ENCODE measurements at regions not wholly inside any gene's neighbourhood (a gene's known extent, or its start where the extent isn't known, plus 50 kb on each side); places are given as distances from the start of the nearest gene placed in this dataset.

DNA sequence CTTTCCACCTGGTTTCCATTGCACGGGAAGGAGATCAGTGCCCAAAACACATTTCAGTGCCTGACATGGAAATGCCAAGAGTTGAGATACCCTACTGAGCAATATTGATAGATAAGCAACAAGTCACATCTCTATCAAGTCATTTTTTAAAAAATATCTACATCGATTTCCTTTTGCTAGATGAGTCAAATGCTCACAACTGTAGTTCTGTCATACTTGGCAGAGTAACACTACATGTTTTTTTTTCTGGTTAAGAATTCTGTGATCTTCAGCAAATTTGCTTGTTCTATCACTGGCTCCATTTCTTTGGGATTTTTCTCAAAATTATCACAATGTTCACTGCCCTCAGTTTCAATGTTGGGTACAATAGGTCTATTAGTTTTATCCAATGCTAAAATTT is 145.4 kb downstream of the ZC3H11B start:
- no peak for DNase-seq

DNA sequence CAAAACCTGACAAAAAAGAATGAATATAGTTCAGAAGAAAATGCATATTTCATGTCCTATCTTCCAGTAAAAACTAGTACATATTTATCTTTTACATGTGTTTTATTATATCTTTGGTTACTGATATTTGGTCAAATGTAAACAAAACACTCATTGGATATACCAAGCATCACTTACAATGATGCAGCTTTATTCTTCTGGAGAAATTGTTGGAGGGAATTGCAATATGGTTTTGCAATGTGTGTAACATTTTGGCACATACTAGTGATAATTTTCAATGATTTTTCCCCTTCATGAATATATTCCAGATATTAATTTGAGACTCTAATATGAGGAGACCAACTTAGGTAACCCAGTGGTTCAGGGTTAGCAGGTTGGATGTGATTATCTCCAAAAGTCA is 146.1 kb downstream of the ZC3H11B start:
- no peak for DNase-seq

DNA sequence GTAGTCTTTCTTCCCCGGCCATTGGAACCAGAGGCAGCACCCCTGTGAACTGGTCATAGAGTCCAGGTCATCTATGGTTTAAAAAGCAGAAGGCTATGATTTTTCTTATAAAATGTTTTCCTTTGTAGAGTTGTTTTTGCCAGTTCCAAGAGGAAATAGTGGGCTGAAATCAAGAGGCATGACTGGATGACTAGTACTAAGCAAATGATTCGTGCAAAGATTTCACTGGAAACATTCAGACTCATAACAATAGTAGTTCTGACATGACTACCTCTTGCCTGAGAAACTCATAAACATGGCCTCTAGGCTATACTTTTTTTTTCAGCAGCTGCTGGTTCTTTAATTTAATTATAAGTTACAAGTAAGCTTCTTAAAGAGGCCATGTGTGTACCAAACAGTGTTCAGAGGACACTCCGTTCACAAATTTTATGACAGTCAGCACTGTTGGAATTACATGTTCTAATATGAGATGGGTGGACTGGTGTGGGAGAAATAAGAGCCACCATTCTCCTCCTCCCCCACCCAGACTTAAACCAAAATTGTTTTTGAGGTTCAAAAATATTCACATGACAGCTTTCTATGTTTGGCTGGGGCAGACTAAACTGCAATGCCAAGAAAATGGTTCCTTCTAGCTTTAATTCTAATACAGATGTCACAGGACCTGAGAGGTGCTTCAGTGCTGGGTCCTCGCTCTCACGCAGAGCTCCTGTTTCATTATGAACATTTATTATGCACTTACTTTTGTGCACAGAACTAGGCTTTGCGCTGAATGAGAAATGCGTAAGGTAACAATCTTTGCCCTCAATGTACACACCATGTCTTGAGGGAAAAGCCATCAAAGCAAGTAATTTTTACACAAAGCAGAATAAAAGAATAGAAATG is 147.5 kb downstream of the ZC3H11B start:
- no peak for DNase-seq

DNA sequence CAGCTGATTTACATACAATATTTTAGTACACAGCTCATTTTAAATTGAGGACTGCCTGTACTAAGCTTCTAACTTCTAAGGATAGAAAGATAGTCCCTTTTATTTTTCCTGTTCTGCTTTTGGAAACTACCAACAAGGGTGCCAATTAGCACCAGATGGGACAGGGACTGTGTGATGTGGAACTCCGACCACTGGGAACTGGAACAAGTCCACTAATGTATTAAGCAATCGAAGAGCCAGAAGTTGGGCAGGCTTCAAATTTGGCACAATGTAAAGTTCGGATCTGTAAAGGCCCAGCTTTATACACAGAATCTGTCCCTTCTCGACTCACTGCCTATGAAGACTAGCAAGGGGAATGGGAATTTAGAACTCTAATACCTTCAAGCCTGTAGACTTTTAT is 149.3 kb downstream of the ZC3H11B start:
- no peak for DNase-seq

DNA sequence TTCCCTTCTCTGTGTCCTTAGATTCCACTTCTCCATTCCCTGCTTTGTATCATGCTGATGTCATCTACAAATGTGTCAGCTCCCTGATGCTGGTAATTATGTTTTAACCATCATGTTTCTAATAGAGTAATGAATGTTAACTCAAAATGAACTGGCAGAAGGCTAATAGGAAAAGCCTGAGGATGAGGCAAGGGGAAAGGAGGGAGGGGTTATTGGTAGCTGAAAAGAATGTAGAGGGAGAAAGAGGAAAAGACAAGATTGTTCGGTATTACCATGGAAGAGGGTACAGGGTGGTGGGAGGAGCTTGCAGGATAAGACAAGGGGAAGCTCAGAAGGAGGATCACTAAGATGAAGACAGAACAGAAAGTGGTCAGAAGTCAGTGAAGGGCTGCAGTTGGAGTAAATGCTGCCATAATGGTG is 150.9 kb downstream of the ZC3H11B start:
- DNase-seq = no peak

DNA sequence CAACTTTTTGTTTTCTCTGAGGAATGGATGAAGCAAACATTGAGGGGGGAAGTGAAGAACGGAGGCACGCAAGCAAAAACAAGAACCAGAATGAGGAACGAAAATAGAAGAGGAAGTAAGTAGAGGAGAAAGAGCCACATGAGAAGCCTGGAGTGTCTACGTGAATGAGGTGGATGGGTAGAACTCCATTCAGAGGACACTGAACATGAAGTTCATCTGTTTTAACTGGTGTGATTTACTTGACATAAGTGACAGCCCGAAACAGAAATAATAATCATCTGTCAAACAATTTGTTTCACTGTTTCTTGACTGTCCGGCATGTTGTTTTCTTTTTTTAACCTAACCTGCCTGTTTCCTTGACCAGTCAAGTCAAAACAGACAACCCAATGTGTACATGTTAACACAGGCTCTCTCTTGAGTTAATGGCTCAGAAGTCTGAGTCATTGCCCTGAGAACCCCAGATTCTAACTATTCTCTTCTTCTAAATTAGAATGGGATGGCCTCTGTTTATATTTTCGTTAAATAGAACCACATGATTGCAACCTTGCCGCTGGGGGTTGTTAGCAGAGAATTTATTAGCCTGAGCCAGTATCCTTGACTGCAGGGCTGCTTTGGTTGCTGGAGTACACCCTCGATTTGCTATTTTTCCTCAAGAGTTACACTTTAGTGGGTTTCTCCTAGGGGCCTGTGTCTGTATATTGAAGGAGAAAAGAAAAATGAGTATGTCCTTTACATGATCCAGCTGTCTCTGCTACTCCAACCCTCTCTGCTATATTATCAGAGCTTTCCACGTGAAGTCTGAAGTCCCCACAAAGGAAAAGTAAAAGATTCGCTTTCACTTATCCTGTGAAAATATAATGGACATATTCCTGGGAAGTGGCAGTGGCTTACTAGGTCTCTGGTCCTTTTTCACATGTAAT is 151.7 kb downstream of the ZC3H11B start:
- no peak for DNase-seq

DNA sequence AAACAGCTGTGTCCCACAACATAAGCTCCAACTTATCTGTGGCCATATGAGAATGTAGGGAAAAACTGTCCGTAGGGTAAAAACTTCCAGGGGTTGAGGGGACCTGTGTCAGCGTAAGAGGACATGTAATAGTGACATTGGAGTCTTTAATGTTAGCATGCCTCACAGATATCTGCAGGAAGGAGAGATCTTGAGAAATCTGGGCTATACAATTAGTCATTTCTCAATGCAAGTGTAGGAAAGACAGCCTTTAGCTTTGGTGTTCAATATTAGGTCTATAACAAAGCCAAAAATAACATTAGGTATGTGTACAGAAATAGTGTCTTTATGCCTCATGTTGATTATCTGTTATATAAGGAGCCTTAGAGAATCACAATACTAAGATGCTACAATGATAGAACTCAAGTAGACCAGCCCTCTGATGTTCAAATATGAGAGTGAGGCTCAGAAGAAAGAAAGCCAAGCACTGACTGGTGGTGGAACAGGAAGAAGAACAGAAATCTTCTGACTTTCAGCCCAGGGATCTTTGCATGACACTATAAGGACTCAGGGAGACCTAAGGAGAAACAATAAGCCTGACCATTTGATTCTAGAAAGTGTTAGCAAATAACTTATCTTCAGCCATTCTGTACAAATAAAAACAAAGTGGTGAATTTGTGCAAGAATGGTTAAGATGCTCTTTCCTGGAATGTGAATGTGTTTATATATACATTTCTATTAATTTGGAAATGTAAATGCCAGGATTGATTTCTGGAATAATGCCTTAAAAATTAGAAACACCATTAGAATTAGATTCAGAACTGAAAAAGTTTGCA is 152.6 kb downstream of the ZC3H11B start:
- no peak for DNase-seq

DNA sequence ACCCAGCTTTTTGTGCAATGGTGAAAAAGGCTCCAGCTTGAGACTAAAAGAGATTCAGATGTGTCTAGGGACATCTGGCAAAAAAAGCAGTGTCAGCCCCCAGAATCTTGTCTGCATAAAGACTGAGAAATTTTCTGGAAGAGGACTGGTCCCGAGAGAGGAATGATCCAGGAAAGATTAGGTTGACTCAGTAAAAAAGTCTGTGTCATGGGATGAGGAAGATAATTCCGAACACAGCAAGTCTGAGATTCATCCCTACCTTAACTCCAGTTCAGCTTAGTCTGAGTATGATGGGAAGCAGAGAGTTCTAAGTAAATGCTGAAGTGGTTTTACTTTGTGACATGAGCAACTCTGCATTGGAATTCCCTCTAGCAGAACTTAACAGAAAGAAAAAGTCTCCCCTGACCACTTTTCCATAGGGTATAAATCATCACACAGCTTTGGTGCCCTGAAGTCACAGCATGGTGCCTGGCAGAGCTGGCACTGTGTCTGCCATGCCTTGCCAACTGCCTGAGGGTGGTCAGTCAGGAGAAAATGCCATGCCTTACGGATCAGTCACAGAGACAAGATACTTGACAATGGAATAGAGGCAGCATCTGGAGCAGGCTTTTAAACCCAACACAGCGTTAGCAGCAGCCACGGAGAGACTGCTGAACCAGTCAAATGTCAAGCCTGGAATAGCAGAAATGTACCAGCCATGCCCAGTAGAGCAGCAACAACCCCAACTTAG is 153.4 kb downstream of the ZC3H11B start:
- DNase-seq = no peak

DNA sequence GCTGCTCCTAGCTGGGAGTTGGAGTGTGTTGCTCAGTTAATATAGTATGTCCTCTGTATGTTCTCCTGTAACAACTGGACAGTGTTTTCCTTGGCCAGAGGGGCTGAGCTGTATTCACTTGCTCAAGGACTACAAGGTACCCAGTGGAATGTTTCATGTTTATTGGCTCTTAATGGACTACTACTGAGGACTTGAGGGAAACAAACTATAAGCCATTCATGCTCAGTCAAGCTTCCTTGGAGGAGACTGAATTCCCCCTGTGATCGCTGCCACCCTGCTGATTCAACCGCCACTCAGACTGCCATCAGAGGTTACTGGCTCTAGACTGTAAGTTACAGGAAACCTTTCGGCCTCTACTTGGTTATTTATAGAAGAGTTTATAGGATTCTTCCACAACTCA is 166.6 kb downstream of the ZC3H11B start:
- no peak for DNase-seq

DNA sequence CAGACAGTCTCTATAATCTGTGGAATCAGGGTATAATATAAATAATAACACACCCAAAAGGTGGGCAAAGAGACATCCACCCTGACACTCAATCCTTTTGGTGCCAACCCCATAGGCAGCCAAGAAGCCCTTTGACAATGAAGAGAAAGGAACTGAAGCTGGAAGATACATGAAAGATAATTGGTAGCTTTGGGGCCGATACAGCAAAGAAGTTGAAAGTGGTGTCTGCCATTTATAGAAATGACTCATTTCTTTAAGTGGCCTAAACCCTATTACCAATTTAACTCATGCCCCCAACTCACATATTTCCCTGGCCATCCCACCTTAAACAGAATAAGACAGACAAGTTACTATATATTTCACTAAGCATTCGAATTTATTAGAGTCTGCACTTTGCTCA is 167.0 kb downstream of the ZC3H11B start:
- DNase-seq = no peak

DNA sequence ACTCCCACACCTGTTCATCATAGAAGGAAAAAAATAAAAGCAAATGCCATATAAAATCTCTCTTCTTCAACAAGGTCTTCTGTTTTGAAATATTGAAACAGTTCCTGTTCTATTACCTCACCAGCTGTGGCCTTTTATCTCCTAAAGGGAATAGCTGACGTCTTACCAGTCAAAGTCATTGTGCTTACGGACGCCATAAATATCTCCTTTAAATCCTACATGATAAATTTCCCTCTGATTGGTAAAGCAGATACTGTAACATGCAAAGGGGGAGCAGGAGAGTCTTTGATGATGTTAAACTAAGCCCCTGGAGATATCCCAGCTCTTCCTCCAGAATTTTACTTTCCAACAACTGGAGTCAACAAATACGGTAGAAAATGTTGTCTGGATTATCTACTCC is 168.4 kb downstream of the ZC3H11B start:
- no peak for DNase-seq

DNA sequence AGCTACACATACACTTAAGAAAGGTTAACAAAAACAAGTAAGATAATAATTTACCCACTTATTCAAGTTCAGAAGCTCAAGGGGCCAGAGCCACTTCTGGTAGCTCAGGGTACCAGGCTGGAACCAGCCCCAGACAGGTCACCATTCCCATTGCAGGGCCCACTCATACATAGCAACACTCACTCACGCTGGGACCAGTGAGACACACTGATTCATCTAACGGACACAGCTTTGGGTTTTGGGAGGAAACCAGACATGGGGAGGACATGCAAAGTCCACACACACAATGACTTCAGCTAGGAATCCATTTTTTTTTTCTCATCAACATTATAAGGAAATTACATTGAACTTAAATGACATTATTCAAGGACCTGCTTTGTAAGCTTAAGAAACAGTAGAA is 169.1 kb downstream of the ZC3H11B start:
- no peak for DNase-seq

DNA sequence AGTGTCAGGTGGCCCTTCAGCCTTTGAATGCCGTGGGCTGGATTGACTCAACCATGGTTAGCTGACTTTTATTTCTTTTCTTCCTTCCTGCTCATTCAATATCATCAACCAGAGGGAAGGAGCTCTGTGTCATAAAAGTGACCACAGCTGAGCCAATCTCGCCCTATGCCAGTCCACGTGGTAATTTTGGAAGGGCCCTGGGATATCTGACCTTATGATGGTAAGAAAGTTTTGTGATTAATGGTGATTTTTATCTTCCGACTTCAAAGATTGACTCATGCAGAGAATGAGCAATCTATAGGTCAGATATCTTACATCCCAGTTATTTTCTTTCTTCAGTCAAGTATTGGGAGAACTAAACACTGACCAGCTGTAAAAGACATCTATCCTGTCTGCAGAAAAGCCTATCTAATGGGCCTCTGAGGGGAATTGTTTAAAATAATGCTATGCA is 170.3 kb downstream of the ZC3H11B start:
- DNase-seq = no peak

DNA sequence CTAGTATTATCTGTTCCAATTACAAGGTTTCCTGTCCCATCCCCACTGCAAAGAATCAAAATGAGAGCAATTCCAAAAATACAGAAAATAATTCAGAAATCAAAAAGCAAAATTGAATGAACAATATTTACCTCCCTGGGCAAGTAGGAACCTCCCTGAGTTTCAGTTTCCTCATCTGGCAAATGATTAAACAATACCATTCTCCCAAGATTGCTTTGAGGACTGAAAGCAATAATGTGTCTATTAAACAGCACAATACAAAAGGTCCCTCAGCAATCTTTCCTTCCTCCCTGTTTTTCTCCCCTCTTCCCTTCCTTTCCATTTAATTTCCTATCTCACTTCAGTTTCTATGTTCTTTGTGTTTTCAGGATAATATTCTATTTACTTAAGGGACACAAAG is 171.0 kb downstream of the ZC3H11B start:
- no peak for DNase-seq

DNA sequence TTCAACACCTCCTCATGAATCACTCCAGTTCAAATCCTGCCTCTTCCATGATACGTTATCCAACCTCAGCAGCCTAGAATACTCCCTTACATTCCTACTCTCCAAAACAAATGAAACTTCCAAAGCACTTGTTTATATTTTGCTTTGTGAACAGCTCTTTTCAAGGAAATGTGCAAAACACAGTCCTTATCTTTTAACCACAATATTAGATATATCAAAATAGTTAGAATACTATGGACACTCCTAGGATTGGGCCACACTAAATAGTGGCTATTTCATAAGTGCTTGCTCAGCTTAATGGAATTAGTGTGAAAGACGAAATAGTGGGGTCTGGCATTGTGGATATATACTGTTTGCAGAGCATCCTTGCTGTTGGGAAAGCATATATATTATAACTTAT is 173.5 kb downstream of the ZC3H11B start:
- DNase-seq = no peak

DNA sequence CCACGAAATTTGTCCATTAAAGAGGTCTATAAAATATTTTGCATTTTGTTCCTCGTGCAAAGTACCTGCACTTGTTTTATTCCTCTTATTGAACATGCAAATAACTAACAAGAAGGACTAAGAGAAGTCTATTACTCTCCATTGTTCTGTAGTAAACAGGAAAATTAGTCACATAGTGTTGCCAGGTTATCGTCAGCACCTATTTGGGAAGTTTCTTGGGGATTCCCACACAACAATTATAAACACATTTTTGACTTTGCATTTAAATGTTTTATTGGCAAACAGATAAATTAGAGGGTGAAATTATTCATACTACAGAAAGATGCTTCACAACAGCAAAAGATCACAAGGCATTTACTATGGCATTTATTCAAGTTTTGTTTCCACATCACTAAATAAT is 174.5 kb downstream of the ZC3H11B start:
- DNase-seq = no peak

DNA sequence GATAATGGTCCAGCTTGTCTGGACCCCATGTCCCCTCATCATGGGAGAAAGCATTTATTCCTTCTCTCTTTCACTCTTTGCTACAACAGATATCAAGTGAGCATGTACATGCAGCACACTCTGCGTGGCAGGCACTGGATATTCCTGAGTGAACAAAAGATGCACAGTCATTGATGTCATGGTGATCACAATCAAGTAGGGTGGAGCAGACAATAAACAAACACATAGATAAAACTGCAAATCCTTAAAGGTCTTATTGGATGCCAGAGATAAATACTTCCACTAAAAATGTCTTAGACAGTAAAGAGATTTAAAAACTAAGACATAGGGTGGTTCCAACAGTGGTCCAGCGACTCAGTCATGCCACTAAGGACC is 178.0 kb downstream of the ZC3H11B start:
- no peak for DNase-seq

DNA sequence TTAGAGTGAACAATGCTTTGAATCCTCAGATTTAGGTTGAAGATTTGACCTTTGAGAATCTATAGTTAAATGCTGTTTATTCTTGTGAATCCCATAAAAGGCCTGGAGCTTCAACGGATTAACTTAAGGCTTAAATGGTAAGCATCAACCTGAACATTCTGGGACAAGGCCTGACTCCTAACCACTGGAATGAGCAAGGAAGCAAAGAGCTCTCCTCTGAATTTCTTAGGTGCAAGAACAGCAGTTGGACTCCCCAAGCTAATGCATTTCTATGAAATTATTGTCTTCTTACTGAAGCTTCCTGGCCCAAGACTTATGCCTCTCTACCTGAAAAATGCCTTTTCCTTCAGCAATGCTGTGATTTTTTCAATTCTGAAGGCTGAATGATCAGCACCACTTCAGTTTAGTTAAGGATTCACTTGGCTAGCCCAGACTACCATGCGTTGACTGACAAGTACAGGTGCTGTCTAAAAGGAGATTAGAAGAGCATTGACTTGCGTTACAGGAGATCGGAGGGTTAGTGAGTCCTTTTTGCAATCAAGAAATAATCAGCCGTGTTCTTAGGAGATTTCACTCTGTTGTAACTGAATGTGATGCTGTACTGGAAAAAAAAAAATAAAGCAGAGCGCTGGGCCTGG is 178.5 kb downstream of the ZC3H11B start:
- DNase-seq = no peak

DNA sequence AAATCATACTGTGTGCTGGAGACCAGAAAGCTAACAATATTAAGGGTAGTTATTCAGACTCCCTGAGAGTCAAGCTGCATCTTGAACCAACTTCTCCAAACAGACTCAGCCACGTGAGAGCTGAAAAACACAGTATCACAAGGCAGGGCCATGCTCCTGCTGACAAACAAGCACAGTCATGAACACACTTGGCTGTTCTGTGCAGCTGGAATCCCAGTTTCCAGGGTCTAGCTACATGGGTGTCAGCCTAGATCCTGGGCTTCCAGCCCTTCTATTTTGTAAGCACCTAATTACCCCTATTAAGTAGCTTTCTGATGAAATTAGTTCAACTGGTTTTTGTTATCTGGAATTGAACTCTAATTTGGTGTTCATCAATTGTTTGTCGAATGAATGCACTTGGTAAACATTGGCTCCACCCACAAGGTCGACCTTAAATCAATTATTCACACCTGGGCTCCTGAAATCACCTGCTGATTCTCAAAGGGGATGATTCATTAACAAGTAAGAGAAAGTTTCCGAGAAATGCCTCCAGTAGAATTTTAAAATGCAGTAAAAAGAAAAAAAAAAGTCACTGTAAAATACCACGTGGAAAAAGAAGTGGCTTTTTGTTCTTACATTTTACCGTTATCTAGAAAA is 179.3 kb downstream of the ZC3H11B start:
- no peak for DNase-seq

DNA sequence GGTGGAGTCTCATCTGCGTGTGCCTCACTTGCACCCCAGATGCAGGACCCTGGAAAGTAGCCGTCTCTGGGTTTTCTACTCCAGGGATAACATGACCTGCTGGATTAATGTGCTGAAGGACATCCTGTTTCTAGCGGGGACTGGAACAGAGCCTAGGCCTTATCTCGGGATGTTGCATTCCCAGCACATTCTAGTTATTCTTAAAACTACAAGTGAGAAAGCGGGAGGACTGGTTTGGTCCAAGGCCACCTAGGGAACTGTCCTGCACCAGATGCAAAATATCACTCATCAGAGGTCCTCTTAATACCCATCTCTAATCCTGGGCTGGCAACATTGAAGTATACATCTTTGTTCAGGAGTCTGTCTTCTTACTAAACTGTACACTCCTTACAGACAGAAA is 179.9 kb downstream of the ZC3H11B start:
- no peak for DNase-seq

DNA sequence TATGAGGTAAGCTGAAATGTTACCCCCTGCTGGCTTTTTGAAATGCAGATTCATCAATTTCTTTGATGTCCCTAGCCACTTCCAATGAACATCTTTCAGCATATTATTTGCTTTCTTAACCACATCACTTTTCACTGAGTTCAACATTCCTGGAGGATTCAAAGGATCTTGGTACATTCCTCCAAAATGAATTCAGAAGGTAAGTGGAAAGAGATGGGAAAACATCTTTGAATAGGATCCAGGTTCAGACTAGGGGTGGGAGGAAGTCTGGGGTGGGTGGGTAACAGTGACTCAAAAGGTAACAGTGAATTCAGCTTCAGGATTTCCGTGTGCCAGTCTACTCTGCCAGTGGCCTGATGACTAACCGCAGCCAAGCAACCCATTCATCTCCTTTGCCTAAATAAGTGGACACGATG is 180.7 kb downstream of the ZC3H11B start:
- DNase-seq = no peak

Data from NCI-H1048 (cell line).